HG03342 (cell line): ENCODE measurements at regions not wholly inside any gene's neighbourhood (a gene's known extent, or its start where the extent isn't known, plus 50 kb on each side); places are given as distances from the start of the nearest gene placed in this dataset.

Experiments
- ATAC-seq: cut with Tn5 transposase; IDR thresholded peaks from one replicate; pipeline ENCODE4 v1.9.1; 2021; ENCODE audit warnings: mild to moderate bottlenecking, moderate library complexity; ENCODE audit not compliant: unreplicated experiment

DNA sequence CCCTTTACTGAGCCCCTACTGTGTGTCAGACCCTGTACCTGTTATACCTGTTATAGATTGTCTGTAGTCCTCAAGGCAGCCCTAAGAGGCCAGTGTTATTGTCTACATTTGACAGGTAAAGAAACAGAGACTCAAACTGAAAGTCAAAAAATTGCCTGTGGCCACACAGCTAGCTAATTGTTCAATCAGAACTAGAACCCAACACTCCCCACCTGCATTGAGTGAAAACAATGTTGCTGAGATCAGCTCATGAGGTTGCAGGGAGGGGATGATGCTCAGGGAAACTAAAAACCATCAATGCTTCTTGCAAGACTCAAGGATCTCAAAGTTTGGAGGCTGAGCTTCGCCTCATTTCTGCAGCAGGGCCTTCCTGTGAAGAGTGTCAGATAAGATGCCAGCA lies 109.5 kb upstream of the LMO4 start:
- ATAC-seq, result no peak

DNA sequence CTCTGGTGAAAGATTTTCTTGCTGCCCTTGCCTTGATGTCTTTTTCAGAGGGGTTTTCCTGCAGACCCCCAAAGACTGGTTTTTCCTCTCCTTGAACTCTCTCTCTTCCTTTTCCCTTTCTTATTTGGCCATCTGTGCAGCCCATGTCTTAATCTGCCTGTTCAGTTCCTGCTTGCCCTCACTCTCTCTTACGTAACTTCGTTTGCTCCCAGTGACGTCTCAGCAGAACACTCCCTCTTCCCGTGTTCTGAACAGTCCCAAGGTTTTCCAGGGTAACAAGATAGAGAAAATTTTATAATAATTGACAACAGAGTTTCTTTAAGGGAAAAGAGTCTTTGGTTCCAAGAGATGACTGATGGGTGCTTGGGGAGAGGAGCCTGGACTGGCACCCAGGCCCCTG lies 109.1 kb upstream of the LMO4 start:
- ATAC-seq, result no peak

DNA sequence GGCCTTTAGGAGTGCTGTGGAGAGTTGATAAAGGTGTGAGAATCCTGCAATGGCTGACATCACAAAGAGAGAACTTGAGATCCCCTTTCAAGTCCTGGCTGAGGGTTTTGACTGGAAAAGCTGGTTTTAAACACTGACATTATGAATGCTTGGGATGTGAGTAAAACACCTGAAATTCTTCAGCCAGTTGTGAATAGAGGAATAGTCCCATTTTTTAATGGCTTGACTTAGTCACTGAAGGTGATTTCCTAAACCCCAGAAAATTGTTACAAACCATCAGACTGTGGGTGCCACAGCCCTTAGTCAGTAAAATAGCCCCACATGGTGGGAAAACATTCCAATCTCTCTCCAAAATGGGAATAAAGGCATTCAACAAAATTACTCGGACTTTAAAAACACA lies 107.7 kb upstream of the LMO4 start:
- no peak for ATAC-seq

DNA sequence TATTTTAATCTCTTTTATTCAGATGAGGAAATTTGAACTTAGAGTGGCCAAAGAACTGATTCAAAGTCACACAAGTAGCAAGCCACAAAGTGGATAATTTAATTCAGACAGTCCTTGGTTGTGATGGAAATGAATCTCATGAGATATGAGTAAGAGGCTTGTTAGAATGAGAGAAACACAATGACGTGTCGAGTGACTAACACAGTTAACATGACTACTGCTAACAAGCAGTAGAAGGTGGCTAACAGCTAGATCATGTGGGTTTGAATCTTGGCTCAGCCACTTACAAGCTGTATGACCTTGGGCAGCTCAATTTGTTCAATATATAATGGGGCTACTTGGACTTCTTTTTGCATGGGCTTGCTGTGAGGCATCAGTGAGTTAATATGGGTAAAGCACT lies 104.5 kb upstream of the LMO4 start:
- no peak for ATAC-seq

DNA sequence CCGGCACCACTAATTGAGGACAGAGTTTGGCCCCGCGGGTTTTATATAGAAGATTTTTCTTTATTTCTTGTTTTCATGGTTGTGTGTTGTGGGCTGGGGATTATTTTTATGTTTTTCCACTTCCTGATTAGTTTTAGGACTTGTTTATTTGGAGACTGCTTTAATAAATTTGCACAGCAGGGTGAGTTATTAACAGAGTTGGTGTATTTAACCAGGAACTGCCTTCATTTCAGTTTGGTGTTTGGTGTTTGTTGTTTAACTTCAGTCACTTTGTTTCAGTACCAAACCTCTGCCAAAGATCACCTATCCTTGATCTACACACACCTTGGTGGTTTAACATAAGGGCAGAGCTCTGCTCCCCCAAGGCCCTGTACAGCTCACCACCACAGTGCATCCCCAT lies 103.5 kb upstream of the LMO4 start:
- ATAC-seq, result no peak

DNA sequence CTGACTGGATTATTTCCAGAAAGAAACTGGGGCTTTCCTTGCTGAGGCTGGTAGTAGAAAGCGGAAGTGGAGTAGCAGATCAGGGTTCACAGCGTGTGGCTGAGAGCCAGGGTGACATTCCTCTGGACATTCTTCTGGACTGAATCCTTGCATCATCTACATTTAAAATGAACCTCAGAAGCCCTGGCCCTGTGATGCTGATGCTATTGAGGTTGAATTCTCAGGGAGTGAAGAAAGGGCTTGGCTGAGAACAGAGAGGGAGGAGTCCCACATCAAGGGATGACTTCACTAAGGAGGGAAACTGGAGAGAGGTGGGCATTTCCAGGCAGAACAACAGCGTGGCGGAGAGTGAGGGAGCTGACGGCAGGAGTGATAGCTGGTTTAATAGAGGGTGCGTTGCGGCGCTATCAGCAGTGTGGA lies 102.3 kb upstream of the LMO4 start:
- no peak for ATAC-seq

DNA sequence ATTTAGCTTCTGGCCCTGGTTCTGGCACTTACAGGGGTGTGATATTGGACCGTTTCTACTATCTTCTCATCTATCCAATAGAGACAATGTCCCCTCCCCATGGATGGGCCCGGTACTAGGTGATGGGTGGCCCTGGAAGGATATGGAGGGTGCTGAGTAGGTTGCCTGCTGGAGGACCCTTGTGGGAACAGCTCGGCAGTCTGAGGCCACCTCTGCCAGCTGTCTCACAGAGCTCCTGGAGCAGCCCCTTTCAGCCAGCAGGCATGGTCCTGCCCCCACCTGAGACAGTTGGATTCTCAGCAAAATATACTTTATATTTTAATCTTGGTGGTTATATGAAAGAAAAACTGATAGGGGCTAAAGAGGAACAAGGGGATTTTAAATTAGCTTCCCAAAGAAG lies 101.0 kb upstream of the LMO4 start:
- no peak for ATAC-seq

DNA sequence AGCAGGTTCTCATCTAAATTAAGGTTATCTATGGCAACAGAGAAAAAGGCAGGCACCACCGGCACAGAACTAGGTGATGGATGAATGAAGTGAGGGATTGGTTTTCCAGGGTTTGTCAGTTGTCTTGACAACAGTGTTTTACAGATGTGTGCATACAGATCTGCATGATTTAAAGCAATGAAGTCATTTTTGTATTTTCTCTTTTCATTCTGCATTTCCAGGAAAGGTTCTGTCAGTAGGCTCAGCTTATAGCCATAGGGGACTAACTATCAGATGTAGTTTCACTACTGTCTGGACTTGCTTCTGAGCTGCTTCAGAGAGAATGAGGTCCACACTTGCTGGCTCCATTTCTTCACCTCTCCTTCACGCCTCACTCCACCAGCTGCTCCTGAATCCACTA lies 98.2 kb upstream of the LMO4 start:
- no peak for ATAC-seq

DNA sequence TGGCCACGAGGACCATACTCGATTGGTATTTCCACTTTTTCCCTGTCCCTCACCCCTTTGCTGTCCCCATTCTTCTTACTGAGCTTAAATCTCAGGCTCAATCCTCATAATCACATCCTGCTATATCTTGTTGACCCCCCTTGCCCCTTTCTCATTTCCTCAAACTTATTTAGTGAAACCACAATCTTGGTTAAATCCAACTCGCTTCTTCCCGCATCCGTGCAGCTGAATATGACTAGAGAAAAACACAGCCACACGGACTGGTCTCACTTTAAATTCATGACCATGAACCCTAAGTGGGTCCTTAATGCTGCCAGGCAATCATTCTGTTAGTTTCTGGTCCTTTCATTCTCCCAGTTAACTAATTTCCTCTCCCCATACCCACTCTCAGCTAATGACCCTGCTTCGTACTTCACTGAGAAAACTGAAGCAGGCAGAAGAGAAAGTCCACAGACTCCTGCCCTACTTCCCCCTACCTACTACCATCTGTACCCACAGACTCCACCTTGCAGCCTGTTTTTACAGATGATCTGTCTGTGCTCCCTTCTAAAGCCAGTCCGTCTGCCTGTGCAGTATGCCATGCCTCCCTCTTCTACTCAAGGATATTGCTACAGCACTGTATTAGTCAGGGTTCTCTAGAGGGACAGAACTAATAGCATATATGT lies 96.8 kb upstream of the LMO4 start:
- no peak for ATAC-seq

DNA sequence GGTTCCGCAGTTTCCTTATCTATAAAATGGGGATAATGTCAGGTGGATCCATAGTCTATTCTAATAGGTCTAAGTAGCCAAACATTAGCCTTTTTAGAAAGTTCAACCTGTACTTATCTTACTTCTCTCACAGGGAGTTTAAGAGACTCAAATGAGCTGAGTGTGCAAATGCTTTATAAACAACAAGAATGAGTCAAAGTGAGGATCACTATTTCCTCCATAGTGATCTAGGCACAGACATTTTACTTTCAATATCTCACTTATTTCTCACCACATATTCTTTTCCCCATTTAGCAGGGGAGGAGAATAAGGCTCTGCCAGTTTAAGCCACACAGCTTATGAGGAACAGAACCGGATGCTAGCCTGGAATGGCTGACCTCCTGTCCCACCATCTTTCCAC lies 92.1 kb upstream of the LMO4 start:
- ATAC-seq, result no peak

DNA sequence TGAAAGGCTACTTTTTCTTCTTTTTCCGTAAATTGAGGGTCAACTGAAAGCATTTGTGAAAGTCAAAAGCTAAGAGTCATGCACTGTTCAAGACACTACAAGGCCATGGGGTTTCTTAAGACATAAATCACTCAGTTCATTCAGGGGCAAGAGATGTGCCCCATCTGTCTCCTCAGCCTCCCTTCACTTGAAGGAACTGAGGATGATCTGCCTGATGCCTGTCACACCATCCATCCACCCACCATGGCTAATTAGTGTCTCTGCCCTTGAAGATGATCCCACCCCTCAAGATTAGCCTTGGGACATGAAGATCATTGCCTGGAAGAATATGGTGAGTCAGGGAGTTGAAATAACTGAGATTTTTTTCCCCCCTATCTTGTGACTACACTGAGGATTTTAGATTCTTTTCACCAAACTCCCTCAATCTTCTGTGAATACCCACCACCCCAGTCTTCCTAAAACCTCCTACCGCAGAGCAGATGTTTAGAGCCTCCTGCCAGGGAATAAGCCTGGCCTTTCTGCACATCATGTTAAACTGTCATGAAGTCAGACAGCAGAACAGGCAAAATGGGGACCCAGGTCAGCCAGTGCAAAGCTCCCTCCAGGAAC lies 88.6 kb upstream of the LMO4 start:
- ATAC-seq, result no peak

DNA sequence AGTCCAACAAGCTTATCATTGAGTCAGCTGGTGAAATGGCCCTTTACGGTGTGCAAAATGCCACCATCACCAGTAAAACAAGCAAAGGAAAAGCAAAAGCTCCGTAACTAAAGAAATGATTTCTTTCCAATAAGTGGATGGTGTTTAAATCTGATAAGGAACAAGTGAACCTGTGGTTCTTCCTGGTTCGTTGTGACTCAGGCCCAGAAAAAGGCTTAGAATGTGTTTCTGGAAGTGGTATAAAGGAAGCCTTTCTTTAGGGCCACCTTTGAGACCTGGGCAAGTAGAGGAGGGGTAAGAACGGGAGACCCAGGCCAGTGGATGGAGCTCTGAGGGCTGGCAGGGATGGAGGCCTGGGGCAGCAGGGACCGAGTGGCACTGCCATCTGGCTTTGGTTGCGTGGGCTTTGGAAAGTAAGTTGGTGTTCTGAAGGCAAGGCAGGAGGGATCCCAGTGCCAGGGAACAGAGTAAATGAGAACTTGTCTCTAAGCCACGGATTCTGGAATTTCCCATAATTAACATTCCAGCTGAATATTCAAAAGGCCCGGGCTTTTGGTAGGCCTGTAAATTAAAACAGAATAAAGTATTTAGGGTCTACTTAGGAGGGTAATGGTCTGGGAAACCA lies 87.9 kb upstream of the LMO4 start:
- ATAC-seq, result no peak

DNA sequence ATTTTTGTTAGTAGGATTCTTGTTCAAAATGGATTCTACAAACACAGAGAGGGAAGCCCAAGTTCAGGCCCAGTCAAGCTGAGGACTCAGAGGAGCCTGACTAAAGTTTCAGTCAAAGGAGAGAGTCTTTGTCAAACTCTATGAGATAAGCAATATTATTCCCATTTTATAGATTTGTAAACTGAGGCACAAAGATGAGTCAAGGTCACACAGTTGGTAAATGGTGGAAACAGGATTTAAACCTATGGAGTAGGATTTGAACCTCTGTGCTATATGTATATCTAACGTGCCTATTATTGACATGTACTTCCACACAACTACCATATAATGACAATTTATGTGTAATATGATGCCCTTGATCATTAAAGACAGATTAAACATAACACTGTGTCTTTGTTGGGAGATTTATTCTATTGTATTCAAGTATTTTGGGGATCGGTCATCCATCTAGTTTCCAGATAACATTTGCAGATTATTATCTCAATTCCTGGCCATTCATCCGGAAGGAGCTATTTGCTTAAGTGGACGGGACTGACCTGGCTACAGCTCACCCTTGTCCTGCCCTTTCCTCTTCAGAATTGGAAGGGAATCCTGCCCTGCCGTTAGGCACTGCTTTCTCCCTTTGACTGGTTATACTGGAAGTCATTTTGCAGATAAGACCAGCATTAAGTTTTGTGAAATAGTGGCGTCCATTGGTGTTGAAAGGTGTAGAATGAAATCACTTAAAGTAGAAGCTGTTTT lies 86.1 kb upstream of the LMO4 start:
- ATAC-seq, result no peak

DNA sequence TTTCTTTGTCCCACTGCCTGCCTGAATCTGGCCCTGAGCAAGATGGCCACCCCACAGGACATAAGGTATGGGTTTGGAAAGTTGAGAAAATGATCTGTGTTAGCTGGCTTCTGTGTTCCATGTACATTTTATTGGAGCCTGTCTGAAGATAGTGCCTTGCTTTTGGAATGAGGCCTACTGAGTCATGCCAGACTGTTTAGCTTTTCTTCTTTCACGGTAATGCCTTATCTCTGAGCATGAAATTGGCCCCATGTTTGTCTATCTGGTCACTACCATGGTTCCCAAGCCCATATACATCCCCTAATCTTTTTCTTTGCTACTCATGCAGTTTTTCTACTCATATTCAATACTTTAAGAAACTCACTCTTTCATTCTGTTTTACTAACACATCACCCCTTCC lies 85.1 kb upstream of the LMO4 start:
- no peak for ATAC-seq

DNA sequence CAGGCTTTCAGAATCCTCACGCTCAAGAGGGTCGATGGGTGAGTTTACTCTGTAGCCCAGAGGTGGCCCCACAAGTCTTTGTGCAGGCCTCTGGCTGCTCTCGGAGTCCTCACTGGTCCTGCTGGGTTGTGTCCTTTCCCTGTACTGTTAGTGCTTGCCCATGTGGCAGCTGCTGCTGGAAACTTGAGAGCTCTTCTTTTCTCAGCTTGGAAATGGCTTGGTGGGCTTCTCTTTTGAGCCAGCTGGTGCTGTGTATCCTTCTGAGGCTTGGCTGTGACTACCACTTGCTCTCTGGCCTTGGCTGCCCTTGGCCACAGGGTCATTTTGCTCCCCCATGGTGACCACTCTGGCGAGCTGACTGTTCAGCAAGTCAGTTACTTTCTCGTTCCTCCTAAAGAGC lies 82.2 kb upstream of the LMO4 start:
- no peak for ATAC-seq

DNA sequence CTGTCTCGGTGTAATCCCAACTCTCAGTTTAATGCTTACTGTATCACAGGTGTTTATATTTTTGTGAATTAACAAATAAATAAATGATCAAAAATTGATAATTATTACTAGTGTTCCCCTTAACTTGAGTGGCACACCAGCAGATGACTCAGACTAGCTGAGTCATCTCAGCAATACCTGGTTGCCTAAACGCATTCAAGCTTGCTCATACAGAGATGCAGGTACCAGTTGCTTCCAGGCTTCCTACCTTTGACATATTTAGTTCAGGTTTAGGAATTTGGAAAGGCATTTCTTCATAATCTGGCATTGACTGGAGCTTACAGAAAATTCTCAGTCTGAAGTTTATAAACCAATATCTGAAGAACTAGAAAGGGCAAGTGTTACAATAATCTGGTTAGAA lies 78.9 kb upstream of the LMO4 start:
- no peak for ATAC-seq

DNA sequence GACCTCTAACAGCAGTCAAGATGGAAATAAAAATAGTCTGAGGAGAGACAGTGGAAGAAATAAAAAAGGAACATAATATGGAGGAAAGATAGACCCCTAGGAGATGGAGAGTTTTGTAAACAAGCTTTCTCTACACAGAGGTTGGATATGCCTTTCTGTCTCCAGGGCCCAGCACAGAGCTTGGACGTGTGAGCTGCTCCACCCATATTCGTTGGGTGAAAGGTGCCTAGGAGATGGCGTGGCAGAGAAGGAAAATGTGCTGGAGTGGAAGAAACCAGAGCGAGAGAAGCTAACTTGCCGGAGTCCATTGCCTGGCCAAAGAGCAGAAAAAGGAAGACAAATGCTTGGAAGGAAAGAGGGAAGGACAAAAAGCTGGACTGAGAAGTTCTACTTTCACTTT lies 78.3 kb upstream of the LMO4 start:
- ATAC-seq, result no peak

DNA sequence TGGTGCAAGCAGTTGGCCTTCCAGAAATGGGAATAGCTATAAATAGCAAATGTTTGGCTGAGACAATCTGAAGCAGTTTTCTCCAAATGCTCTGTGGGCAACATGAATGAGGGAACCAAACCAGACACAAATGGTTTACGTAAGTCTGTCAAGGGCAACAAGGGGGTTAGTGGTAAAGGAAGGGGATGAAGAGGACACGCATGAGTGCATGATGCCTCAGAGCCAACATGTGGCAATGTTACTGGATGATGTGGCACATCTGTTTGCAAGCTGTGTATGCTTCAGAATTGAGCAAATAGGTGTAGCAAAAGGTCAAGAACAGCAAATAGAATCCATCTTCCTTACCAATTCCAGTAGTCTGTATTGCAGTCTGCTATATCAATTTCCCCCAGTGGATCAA lies 76.3 kb upstream of the LMO4 start:
- no peak for ATAC-seq

DNA sequence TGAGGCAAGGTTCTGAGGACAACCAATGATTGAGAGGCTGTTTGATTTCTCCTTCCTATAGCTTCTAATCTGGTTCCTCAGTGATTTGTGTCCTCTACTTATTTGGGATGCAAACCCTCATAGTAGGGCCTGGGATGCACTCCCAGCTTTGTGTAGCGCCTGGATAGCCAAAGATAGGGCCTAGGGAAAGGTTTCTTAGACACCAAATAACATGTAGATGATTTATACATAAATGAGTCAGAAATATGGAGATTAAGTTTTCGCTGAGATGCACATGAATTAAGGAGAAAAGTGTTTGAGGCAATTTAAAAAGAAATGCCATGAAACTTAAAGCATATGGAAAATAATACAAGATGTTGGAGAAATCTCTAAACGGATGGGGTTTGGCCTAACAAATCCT lies 66.0 kb upstream of the LMO4 start:
- no peak for ATAC-seq

DNA sequence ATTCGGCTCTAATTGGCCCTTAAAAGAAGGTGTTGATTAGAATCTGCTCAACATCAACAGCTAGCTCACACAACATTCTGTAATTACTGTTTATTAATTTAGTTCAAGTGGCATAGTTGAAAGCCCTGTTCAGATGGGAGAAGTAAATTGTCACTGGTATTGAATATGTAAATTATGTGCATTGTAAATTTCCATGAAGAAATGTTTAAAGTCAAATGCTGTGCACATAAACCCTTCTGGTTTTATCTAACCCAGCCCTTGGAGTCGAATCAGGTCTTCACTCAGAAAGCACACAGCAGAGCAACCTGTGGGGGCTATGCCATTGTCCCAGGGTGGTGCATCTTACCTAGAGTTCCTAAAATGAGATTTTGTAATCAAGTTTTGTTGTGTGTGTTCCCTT lies 65.4 kb upstream of the LMO4 start:
- ATAC-seq, result no peak

DNA sequence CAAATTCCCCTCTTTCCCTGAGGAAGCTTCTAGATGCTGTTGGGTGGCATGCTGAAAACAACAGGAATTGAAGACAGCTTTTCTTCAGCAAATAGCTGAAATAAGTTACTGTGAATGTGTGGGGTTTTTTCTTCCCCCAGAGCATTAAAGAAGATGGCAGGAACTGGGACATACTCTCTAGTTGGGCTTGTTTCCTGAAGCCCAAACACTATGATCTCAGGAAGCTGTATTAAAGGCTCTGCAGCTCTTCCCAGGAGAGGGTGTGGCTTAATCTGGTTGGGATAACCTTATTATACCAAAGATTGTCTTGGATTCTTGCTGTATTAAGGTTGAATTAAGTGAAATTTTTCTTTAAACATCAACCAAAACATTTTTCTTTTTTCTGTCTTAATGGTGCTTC lies 64.9 kb upstream of the LMO4 start:
- ATAC-seq, result no peak

DNA sequence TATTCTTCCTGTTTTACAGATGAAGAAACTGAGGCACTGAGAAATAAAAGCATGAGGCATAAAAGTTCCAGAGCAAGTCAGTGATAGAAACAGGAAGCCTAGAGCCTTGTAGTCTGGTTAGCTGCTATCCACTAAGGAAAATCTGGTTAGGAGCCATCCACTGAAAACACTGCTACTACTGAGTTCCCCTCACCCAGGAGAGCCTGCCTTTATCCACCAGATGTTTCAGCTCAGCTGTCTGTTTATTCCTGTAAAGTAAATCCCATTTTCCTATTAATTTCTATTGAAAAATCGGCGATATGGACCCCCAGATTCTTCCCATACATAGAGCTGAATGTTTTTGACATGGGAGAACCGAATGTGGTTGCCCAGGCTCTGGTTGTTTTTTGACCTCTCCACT lies 63.7 kb upstream of the LMO4 start:
- ATAC-seq, result no peak
